Smooth muscle cell (in vitro differentiated cells): ENCODE measurements at regions not wholly inside any gene's neighbourhood (a gene's known extent, or its start where the extent isn't known, plus 50 kb on each side); places are given as distances from the start of the nearest gene placed in this dataset.

ENCODE experiments used
- DNase-seq: peaks from one replicate; lab custom pipeline; 2025; ENCODE audit not compliant: unreplicated experiment; lab: John Stamatoyannopoulos, UW
- H2AFZ ChIP-seq: fragments of 200-600 bp; sonication (generic); 2 replicates; pipeline ENCODE4 v1.6.0; 2016; ENCODE audit warnings: antibody characterized with exemption, low read depth, mild to moderate bottlenecking
- H3F3A ChIP-seq: fragments of 200-600 bp; sonication (generic); 2 replicates; pipeline ENCODE4 v1.6.0; 2017; ENCODE audit warnings: antibody characterized with exemption, low read depth
- H3K27ac ChIP-seq: fragments of 200-600 bp; sonication (generic); 2 replicates; pipeline ENCODE4 v1.5.1; 2016; ENCODE audit warnings: low read depth, mild to moderate bottlenecking
- H3K27me3 ChIP-seq: fragments of 200-600 bp; sonication (generic); 2 replicates; pipeline ENCODE4 v1.6.1; 2016; ENCODE audit warnings: low read depth, mild to moderate bottlenecking
- H3K36me3 ChIP-seq: fragments of 200-600 bp; sonication (generic); 2 replicates; pipeline ENCODE4 v1.5.1; 2016; ENCODE audit warnings: low read depth
- H3K4me1 ChIP-seq: fragments of 200-600 bp; sonication (generic); 2 replicates; pipeline ENCODE4 v1.5.1; 2016; ENCODE audit warnings: low read depth
- H3K4me2 ChIP-seq: fragments of 200-600 bp; sonication (generic); 2 replicates; pipeline ENCODE4 v1.6.0; 2016; ENCODE audit warnings: mild to moderate bottlenecking
- H3K4me3 ChIP-seq: fragments of 200-600 bp; sonication (generic); 2 replicates; pipeline ENCODE4 v1.5.1; 2016; ENCODE audit warnings: mild to moderate bottlenecking
- H3K79me2 ChIP-seq: fragments of 200-600 bp; sonication (generic); 2 replicates; pipeline ENCODE4 v1.6.0; 2016; ENCODE audit warnings: low read depth, mild to moderate bottlenecking
- H3K9ac ChIP-seq: fragments of 200-600 bp; sonication (generic); 2 replicates; pipeline ENCODE4 v1.6.0; 2016; ENCODE audit warnings: low read depth
- H3K9me3 ChIP-seq: fragments of 200-600 bp; sonication (generic); replicated peaks from 2 replicates; pipeline ENCODE4 v1.5.1; 2016; ENCODE audit warnings: low read depth
- H4K20me1 ChIP-seq: fragments of 200-600 bp; sonication (generic); 2 replicates; pipeline ENCODE4 v1.6.0; 2016; ENCODE audit warnings: low read depth
- CTCF ChIP-seq: fragments of 200-600 bp; sonication (generic); IDR thresholded peaks from 2 replicates; pipeline ENCODE4 v1.5.1; 2017; ENCODE audit warnings: borderline replicate concordance, mild to moderate bottlenecking, antibody characterized with exemption; ENCODE audit not compliant: insufficient read depth, poor library complexity, severe bottlenecking
- WGBS: methylation state at CpG from one replicate; pipeline ENCODE4 v1.1.7; 2016; ENCODE audit warnings: low lambda C conversion rate; 5-methylcytosine and 5-hydroxymethylcytosine counted together

DNA sequence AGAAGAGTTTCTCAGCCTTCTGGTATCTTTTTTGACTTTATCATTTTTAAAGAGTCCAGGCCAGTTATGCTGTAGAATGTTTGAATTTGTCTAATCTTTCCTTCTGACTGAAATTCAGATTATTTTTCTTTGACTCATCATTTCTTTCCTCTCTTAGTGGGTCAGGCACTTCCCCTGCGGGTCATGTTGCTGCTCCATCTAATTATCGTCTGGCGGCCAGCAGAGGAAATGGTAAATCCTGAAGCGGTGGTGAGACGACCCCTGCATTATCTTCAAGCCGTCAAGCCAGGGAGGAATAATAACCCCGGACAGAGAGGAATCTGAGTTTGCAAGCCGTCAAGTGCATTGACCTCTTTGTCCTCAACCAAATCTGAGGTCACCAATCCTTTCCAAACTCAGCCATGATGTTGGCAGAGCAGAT is 102.1 kb downstream of the ADSS2 start:
- no peak for TF ChIP-seq CTCF
- Histone ChIP-seq H2AFZ (no peak overlapping the region), H4K20me1 (no peaks in the 10 kb centered on the region), H3F3A (peaks cover 29% of the 10 kb centered on the region), H3K27ac (peak overlapping the region; percentile 83), H3K9me3 (no peaks in the 10 kb centered on the region), H3K27me3 (no peaks in the 10 kb centered on the region), H3K9ac (peak overlapping the region; percentile 3), H3K4me3 (no peak overlapping the region), H3K4me1 (peaks cover 43% of the 10 kb centered on the region), H3K36me3 (no peaks in the 10 kb centered on the region), H3K79me2 (no peaks in the 10 kb centered on the region), H3K4me2 (peak overlapping the region; percentile 41)
- WGBS = 11% methylated on average over 8 of the region's 8 CpGs
- DNase-seq = no peak

DNA sequence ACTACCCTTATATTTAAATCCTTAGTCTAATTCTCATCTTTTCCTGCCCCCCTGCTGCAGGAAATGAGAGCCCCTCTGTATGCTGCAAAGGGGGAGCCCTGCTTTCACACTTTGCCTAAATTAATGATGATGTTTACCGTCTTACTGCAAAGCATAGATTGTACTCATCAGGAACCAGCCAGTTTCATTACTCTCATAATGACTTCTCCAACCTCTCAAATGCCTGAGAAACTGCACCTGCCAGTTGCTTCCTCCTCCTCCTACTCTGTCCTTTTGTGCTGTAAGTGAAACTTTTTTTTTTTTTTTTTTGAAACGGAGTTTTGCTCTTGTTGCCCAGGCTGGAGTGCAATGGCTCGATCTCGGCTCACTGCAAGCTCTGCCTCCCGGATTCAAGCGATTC is 101.7 kb downstream of the ADSS2 start:
- Histone ChIP-seq H3K27me3 (no peaks in the 10 kb centered on the region), H3F3A (peaks cover 30% of the 10 kb centered on the region), H3K79me2 (no peaks in the 10 kb centered on the region), H3K4me2 (peak overlapping the region; percentile 41), H3K9me3 (no peaks in the 10 kb centered on the region), H3K4me3 (no peak overlapping the region), H2AFZ (no peak overlapping the region), H3K27ac (peak overlapping the region; percentile 83), H3K9ac (no peak overlapping the region), H3K4me1 (peaks cover 44% of the 10 kb centered on the region), H4K20me1 (no peaks in the 10 kb centered on the region), H3K36me3 (no peaks in the 10 kb centered on the region)
- no peak for TF ChIP-seq CTCF
- no peak for DNase-seq
- 82% methylated on average over 6 of the region's 6 CpGs for WGBS

- no peak overlapping the region for H2AFZ ChIP-seq
- no peaks in the 10 kb centered on the region for H3K9me3 ChIP-seq
- no peaks in the 10 kb centered on the region for H3K79me2 ChIP-seq
- no peak for TF ChIP-seq CTCF
- H3K4me2 ChIP-seq = no peak overlapping the region
- H3K27ac ChIP-seq = peak overlapping the region; percentile 97
- H3K36me3 ChIP-seq = no peaks in the 10 kb centered on the region
- WGBS = 84% methylated on average over 7 of the region's 7 CpGs
- peaks cover 43% of the 10 kb centered on the region for H3K4me1 ChIP-seq
- no peak overlapping the region for H3K4me3 ChIP-seq
- H3K9ac ChIP-seq = no peak overlapping the region
- peaks cover 27% of the 10 kb centered on the region for H3F3A ChIP-seq
- no peaks in the 10 kb centered on the region for H3K27me3 ChIP-seq
- H4K20me1 ChIP-seq = no peaks in the 10 kb centered on the region
- DNase-seq = no peak
Observed at GRCh38 chr1:244352156-244352830, 99.4 kb downstream of the ADSS2 start.

GRCh38 chr1:244353551-244354091 is 98.1 kb downstream of the ADSS2 start:
- no peaks in the 10 kb centered on the region for H3K27me3 ChIP-seq
- DNase-seq = peak; percentile 25
- no peaks in the 10 kb centered on the region for H3K9me3 ChIP-seq
- H3K79me2 ChIP-seq = no peaks in the 10 kb centered on the region
- WGBS = 7% methylated on average over 7 of the region's 7 CpGs
- peak overlapping the region; percentile 66 for H3K4me2 ChIP-seq
- H3K4me1 ChIP-seq = peaks cover 37% of the 10 kb centered on the region
- no peak overlapping the region for H3K4me3 ChIP-seq
- H4K20me1 ChIP-seq = no peaks in the 10 kb centered on the region
- H3F3A ChIP-seq = peaks cover 23% of the 10 kb centered on the region
- H2AFZ ChIP-seq = peak overlapping the region; percentile 58
- no peaks in the 10 kb centered on the region for H3K36me3 ChIP-seq
- peak overlapping the region; percentile 63 for H3K9ac ChIP-seq
- peak overlapping the region; percentile 97 for H3K27ac ChIP-seq
- no peak for TF ChIP-seq CTCF
